Superior temporal gyrus (tissue), 1 donor: ENCODE measurements at regions not wholly inside any gene's neighbourhood (a gene's known extent, or its start where the extent isn't known, plus 50 kb on each side); places are given as distances from the start of the nearest gene placed in this dataset.
A peak's percentile ranks its signal among the peaks of the same experiment; 100 is the strongest.

Experiments
- DNase-seq: peaks from one replicate; pipeline ENCODE4 v3.0.0-alpha.2; 2016; ENCODE audit errors: extremely low spot score

- DNase-seq = no peak
Observed at GRCh38 chr1:163744301-163744887, 422.6 kb downstream of the NUF2 start.

- no peak for DNase-seq
Observed at GRCh38 chr1:163745204-163745603, 423.4 kb downstream of the NUF2 start.

- no peak for DNase-seq
Observed at GRCh38 chr1:163747261-163747660, 425.5 kb downstream of the NUF2 start.

GRCh38 chr1:163747855-163748254, 426.1 kb downstream of the NUF2 start:
- DNase-seq = no peak

- no peak for DNase-seq
Observed at GRCh38 chr1:163758977-163759670, 437.4 kb downstream of the NUF2 start.

GRCh38 chr1:163761898-163762297, 440.1 kb downstream of the NUF2 start:
- no peak for DNase-seq

GRCh38 chr1:163766257-163766918, 444.6 kb downstream of the NUF2 start:
- DNase-seq = no peak

- no peak for DNase-seq
Observed at GRCh38 chr1:163768576-163768975, 446.8 kb downstream of the NUF2 start.

GRCh38 chr1:163770265-163770664, 448.5 kb downstream of the NUF2 start:
- DNase-seq = no peak

- no peak for DNase-seq
Observed at GRCh38 chr1:163771637-163772036, 449.9 kb downstream of the NUF2 start.

- peak; percentile 21 for DNase-seq
Observed at GRCh38 chr1:163772246-163772645, 450.5 kb downstream of the NUF2 start.

GRCh38 chr1:163773396-163773795, 451.6 kb downstream of the NUF2 start:
- DNase-seq = peak; percentile 56

- peak; percentile 67 for DNase-seq
Observed at GRCh38 chr1:163774401-163774945, 452.7 kb downstream of the NUF2 start.

- DNase-seq = no peak
Observed at GRCh38 chr1:163774978-163775620, 453.3 kb downstream of the NUF2 start.

- no peak for DNase-seq
Observed at GRCh38 chr1:163777205-163777604, 455.5 kb downstream of the NUF2 start.

GRCh38 chr1:163781146-163781545, 459.4 kb downstream of the NUF2 start:
- DNase-seq = no peak

GRCh38 chr1:163785868-163786405, 464.2 kb downstream of the NUF2 start:
- DNase-seq = no peak

- DNase-seq = no peak
Observed at GRCh38 chr1:163789911-163790310, 468.2 kb downstream of the NUF2 start.

- DNase-seq = no peak
Observed at GRCh38 chr1:163794551-163794950, 472.8 kb downstream of the NUF2 start.

GRCh38 chr1:163796394-163796821, 474.7 kb downstream of the NUF2 start:
- DNase-seq = peak; percentile 18

GRCh38 chr1:163797816-163798215, 476.1 kb downstream of the NUF2 start:
- no peak for DNase-seq
